PFSK-1 (cell line): ENCODE measurements at regions not wholly inside any gene's neighbourhood (a gene's known extent, or its start where the extent isn't known, plus 50 kb on each side); places are given as distances from the start of the nearest gene placed in this dataset.

ENCODE experiments used
- FOXP2 ChIP-seq: optimal IDR thresholded peaks from 2 replicates; pipeline ENCODE3; 2011; ENCODE audit warnings: borderline replicate concordance, control low read depth, inconsistent platforms; ENCODE audit not compliant: insufficient read depth; ENCODE audit errors: extremely low read length, extremely low read depth
- POLR2AphosphoS5 ChIP-seq: IDR thresholded peaks from 2 replicates; pipeline ENCODE4 v1.6.1; 2012; ENCODE audit warnings: low read depth, mild to moderate bottlenecking, control low read depth, low read length, moderate library complexity
- REST ChIP-seq, 2 experiments: IDR thresholded peaks; 2 replicates each; pipeline versions ENCODE4 v1.6.1 to v1.8.0; 2011 to 2012; ENCODE audit warnings: low read depth in 2 of 2, low read length in 2 of 2, control low read depth in 1 of 2, inconsistent platforms in 1 of 2, mild to moderate bottlenecking in 1 of 2, moderate library complexity in 1 of 2; ENCODE audit not compliant: insufficient read depth in 1 of 2
- SIN3A ChIP-seq: IDR thresholded peaks from 2 replicates; pipeline ENCODE4 v1.6.1; 2012; ENCODE audit warnings: mild to moderate bottlenecking, low read length, moderate library complexity, borderline replicate concordance; ENCODE audit not compliant: insufficient read depth
- TAF1 ChIP-seq: IDR thresholded peaks from 2 replicates; pipeline ENCODE4 v1.6.1; 2012; ENCODE audit warnings: low read length, control low read depth, borderline replicate concordance; ENCODE audit not compliant: insufficient read depth

- TF ChIP-seq SIN3A (no peak), REST (IDR thresholded peaks at IDR 0.05; ENCODE audit: insufficient read depth in 1 of 2, low read depth in 2 of 2, low read length in 2 of 2) (no peak), POLR2AphosphoS5 (no peak), FOXP2 (no peak), TAF1 (no peak)
Observed at GRCh38 chr5:17147617-17148016, 69.8 kb upstream of the BASP1 start.

- TF ChIP-seq TAF1: no peak
- TF ChIP-seq POLR2AphosphoS5: no peak
Observed at GRCh38 chr5:17148481-17148880, 69.0 kb upstream of the BASP1 start.

- no peak for TF ChIP-seq REST (IDR thresholded peaks at IDR 0.05; ENCODE audit: insufficient read depth in 1 of 2, low read depth in 2 of 2, low read length in 2 of 2)
- no peak for TF ChIP-seq POLR2AphosphoS5
- no peak for TF ChIP-seq TAF1
- no peak for TF ChIP-seq FOXP2
- no peak for TF ChIP-seq SIN3A
Observed at GRCh38 chr5:17149786-17150185, 67.6 kb upstream of the BASP1 start.

GRCh38 chr5:17150531-17150930 is 66.9 kb upstream of the BASP1 start:
- TF ChIP-seq FOXP2 (no peak), REST (IDR thresholded peaks at IDR 0.05; ENCODE audit: insufficient read depth in 1 of 2, low read depth in 2 of 2, low read length in 2 of 2) (no peak), POLR2AphosphoS5 (no peak)

GRCh38 chr5:17151686-17152085 is 65.7 kb upstream of the BASP1 start:
- TF ChIP-seq TAF1: no peak
- no peak for TF ChIP-seq SIN3A
- no peak for TF ChIP-seq FOXP2
- no peak for TF ChIP-seq REST (IDR thresholded peaks at IDR 0.05; ENCODE audit: insufficient read depth in 1 of 2, low read depth in 2 of 2, low read length in 2 of 2)
- no peak for TF ChIP-seq POLR2AphosphoS5
